PC-9 (cell line): ENCODE measurements at regions not wholly inside any gene's neighbourhood (a gene's known extent, or its start where the extent isn't known, plus 50 kb on each side); places are given as distances from the start of the nearest gene placed in this dataset.

Source experiments
- BruUV-seq: library from RNA; stranded (reverse); fragments of 400-500 nt; replicated peaks from 2 replicates; lab custom pipeline; 2021; lab: Mats Ljungman, UMichigan
- CTCF ChIA-PET: fragments of 300-600 bp; sonication (Branson Sonifier 250); formaldehyde crosslinking; loops from one replicate; lab custom pipeline; 2022; ENCODE audit warnings: antibody characterized with exemption; lab: Charles Lee
- POLR2A ChIA-PET: fragments of 300-600 bp; sonication (Branson Sonifier 250); formaldehyde crosslinking; loops from one replicate; lab custom pipeline; 2022; ENCODE audit warnings: antibody characterized with exemption; ENCODE audit not compliant: unreplicated experiment; lab: Charles Lee
- DNase-seq, 2 experiments: peaks; one replicate each; pipeline versions ENCODE4 v3.0.0 to v3.0.0-alpha.2; 2015 to 2022; ENCODE audit warnings: mixed read lengths in 1 of 2
- H2AFZ ChIP-seq: fragments of 200-600 bp; sonication (generic); 2 replicates; pipeline ENCODE4 v1.8.1; 2017; ENCODE audit warnings: antibody characterized with exemption
- H3F3A ChIP-seq: fragments of 200-600 bp; sonication (generic); 2 replicates; pipeline ENCODE4 v1.8.1; 2017; ENCODE audit warnings: antibody characterized with exemption, mild to moderate bottlenecking, low read depth; ENCODE audit not compliant: insufficient read depth
- H3K27ac ChIP-seq: fragments of 200-600 bp; sonication (generic); 2 replicates; pipeline ENCODE4 v1.6.1; 2016; ENCODE audit warnings: mixed run types
- H3K27me3 ChIP-seq: fragments of 200-600 bp; sonication (generic); 2 replicates; pipeline ENCODE4 v1.6.1; 2016; ENCODE audit warnings: low read depth, mixed run types; ENCODE audit not compliant: insufficient read depth
- H3K36me3 ChIP-seq: fragments of 200-600 bp; sonication (generic); 2 replicates; pipeline ENCODE4 v1.6.1; 2016; ENCODE audit warnings: low read depth, mixed run types
- H3K4me1 ChIP-seq: fragments of 200-600 bp; sonication (generic); replicated peaks from 2 replicates; pipeline ENCODE4 v1.6.1; 2016; ENCODE audit warnings: mixed run types; ENCODE audit not compliant: insufficient read depth
- H3K4me2 ChIP-seq: fragments of 200-600 bp; sonication (generic); 2 replicates; pipeline ENCODE4 v1.6.1; 2017; ENCODE audit warnings: mixed run types
- H3K4me3 ChIP-seq: fragments of 200-600 bp; sonication (generic); 2 replicates; pipeline ENCODE4 v1.6.1; 2016; ENCODE audit warnings: mixed run types
- H3K79me2 ChIP-seq: fragments of 200-600 bp; sonication (generic); 2 replicates; pipeline ENCODE4 v1.6.1; 2017; ENCODE audit warnings: low read depth, mixed run types
- H3K9me2 ChIP-seq: fragments of 200-600 bp; sonication (generic); 2 replicates; pipeline ENCODE4 v1.8.1; 2017; ENCODE audit warnings: mild to moderate bottlenecking; ENCODE audit not compliant: insufficient read depth
- H3K9me3 ChIP-seq: fragments of 200-600 bp; sonication (generic); 2 replicates; pipeline ENCODE4 v1.8.1; 2016; ENCODE audit warnings: low read depth; ENCODE audit not compliant: insufficient read depth
- H4K20me1 ChIP-seq: fragments of 200-600 bp; sonication (generic); 2 replicates; pipeline ENCODE4 v1.8.1; 2017; ENCODE audit not compliant: insufficient read depth
- EZH2 ChIP-seq: fragments of 200-600 bp; sonication (generic); IDR thresholded peaks from 2 replicates; pipeline ENCODE4 v1.8.0; 2017; ENCODE audit warnings: antibody characterized with exemption, low read depth
- intact Hi-C: fragments of 100-400 bp; cut with micrococcal nuclease; formaldehyde crosslinking; loops from one replicate; pipeline ENCODE4 v1.10.0; 2022; ENCODE audit not compliant: unreplicated experiment
- TF ChIP-seq, protein P1 (sequence below): fragments of 200-600 bp; sonication (generic); conservative IDR thresholded peaks from 2 replicates; pipeline ENCODE4 v1.6.1; 2017; ENCODE audit warnings: mixed run types, antibody characterized with exemption, mild to moderate bottlenecking, moderate library complexity

DNA sequence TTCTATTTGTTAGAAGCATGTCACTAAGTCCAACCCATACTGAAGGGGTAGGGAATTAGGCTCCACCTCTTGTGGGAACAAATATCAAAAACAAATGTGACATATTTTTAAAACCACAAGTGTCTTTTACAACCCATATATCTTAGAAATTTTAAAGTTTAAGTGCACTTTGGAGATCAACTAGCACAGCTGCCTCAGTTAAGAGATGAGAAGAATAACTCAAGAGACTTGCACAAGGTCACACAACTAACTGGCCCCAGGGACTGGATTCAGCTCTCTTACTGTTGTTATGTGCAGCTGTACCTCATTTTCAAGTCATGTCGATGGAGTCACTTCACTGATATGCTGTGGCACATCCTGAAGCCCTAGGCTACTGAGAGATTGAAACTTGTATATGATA is 102.9 kb upstream of the BMP2 start:
- POLR2A ChIA-PET = no interaction called here
- intact Hi-C loops = no loop called here

GRCh38 chr20:6663751-6664388 is 103.6 kb upstream of the BMP2 start:
- TF ChIP-seq, protein P1, sequence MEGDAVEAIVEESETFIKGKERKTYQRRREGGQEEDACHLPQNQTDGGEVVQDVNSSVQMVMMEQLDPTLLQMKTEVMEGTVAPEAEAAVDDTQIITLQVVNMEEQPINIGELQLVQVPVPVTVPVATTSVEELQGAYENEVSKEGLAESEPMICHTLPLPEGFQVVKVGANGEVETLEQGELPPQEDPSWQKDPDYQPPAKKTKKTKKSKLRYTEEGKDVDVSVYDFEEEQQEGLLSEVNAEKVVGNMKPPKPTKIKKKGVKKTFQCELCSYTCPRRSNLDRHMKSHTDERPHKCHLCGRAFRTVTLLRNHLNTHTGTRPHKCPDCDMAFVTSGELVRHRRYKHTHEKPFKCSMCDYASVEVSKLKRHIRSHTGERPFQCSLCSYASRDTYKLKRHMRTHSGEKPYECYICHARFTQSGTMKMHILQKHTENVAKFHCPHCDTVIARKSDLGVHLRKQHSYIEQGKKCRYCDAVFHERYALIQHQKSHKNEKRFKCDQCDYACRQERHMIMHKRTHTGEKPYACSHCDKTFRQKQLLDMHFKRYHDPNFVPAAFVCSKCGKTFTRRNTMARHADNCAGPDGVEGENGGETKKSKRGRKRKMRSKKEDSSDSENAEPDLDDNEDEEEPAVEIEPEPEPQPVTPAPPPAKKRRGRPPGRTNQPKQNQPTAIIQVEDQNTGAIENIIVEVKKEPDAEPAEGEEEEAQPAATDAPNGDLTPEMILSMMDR = no peak
- no peak for TF ChIP-seq EZH2
- Histone ChIP-seq H3F3A (no peaks in the 10 kb centered on the region), H3K9me2 (no peaks in the 10 kb centered on the region), H4K20me1 (no peaks in the 10 kb centered on the region), H3K4me2 (peak overlapping the region; percentile 14; the same call in 1 of the 2 replicates), H3K27me3 (no peaks in the 10 kb centered on the region), H3K4me1 (peaks cover 19% of the 10 kb centered on the region; the same call in 1 of the 2 replicates), H2AFZ (no peak overlapping the region), H3K36me3 (no peaks in the 10 kb centered on the region), H3K9me3 (no peaks in the 10 kb centered on the region), H3K27ac (0 out of 2 replicates have a peak overlapping the region, but pooled peaks have one; percentile 10), H3K4me3 (no peak overlapping the region), H3K79me2 (no peaks in the 10 kb centered on the region)
- BruUV-seq = no TSS peak
- CTCF ChIA-PET = no interaction called here
- DNase-seq = no peak
- POLR2A ChIA-PET = no interaction called here
- intact Hi-C loops = no loop called here

More for the DNA sequence above, 102.9 kb upstream of the BMP2 start:
- no peaks in the 10 kb centered on the region for H3K36me3 ChIP-seq
- H3K4me1 ChIP-seq = peaks cover 19% of the 10 kb centered on the region; the same call in 1 of the 2 replicates
- BruUV-seq = no TSS peak
- H3K9me3 ChIP-seq = no peaks in the 10 kb centered on the region
- TF ChIP-seq, protein P1 = no peak
- TF ChIP-seq EZH2 = no peak
- no peak overlapping the region for H2AFZ ChIP-seq
- no peak overlapping the region for H3K4me3 ChIP-seq
- H3K27ac ChIP-seq = no peak overlapping the region
- no peaks in the 10 kb centered on the region for H3K9me2 ChIP-seq
- no peaks in the 10 kb centered on the region for H3F3A ChIP-seq
- H3K27me3 ChIP-seq = no peaks in the 10 kb centered on the region
- H4K20me1 ChIP-seq = no peaks in the 10 kb centered on the region
- no peak for DNase-seq
- CTCF ChIA-PET = no interaction called here
- H3K4me2 ChIP-seq = no peak overlapping the region
- no peaks in the 10 kb centered on the region for H3K79me2 ChIP-seq

GRCh38 chr20:6663104-6663503 is 104.4 kb upstream of the BMP2 start:
- CTCF ChIA-PET = no interaction called here
- intact Hi-C loops = no loop called here
- POLR2A ChIA-PET = no interaction called here
- no peak overlapping the region for H3K4me3 ChIP-seq
- H2AFZ ChIP-seq = no peak overlapping the region
- no peak for DNase-seq
- no peaks in the 10 kb centered on the region for H3K27me3 ChIP-seq
- no peaks in the 10 kb centered on the region for H3F3A ChIP-seq
- no peaks in the 10 kb centered on the region for H3K9me3 ChIP-seq
- H3K9me2 ChIP-seq = no peaks in the 10 kb centered on the region
- no peaks in the 10 kb centered on the region for H3K79me2 ChIP-seq
- 0 out of 2 replicates have a peak overlapping the region, but pooled peaks have one; percentile 10 for H3K27ac ChIP-seq
- no peaks in the 10 kb centered on the region for H3K36me3 ChIP-seq
- peak overlapping the region; percentile 14; the same call in 1 of the 2 replicates for H3K4me2 ChIP-seq
- TF ChIP-seq, protein P1 = no peak
- no peak for TF ChIP-seq EZH2
- H3K4me1 ChIP-seq = peaks cover 19% of the 10 kb centered on the region; the same call in 1 of the 2 replicates
- BruUV-seq = no TSS peak
- H4K20me1 ChIP-seq = no peaks in the 10 kb centered on the region
